Hepatocyte (in vitro differentiated cells): ENCODE measurements at regions not wholly inside any gene's neighbourhood (a gene's known extent, or its start where the extent isn't known, plus 50 kb on each side); places are given as distances from the start of the nearest gene placed in this dataset.

ENCODE experiments used
- EZH2 ChIP-seq: fragments of 200-600 bp; sonication (generic); IDR thresholded peaks from 2 replicates; pipeline ENCODE4 v1.6.1; 2016; ENCODE audit warnings: antibody characterized with exemption, mild to moderate bottlenecking, borderline replicate concordance
- EZH2phosphoT487 ChIP-seq: fragments of 200-600 bp; sonication (generic); IDR thresholded peaks from one replicate; pipeline ENCODE4 v1.6.1; 2018; ENCODE audit warnings: antibody characterized with exemption, mild to moderate bottlenecking, low read depth, moderate library complexity; ENCODE audit not compliant: unreplicated experiment, severe bottlenecking
- TF ChIP-seq, protein P1 (sequence below): fragments of 200-600 bp; sonication (generic); IDR thresholded peaks from 2 replicates; pipeline ENCODE4 v1.5.1; 2016; ENCODE audit warnings: antibody characterized with exemption, mild to moderate bottlenecking; ENCODE audit not compliant: poor library complexity

DNA sequence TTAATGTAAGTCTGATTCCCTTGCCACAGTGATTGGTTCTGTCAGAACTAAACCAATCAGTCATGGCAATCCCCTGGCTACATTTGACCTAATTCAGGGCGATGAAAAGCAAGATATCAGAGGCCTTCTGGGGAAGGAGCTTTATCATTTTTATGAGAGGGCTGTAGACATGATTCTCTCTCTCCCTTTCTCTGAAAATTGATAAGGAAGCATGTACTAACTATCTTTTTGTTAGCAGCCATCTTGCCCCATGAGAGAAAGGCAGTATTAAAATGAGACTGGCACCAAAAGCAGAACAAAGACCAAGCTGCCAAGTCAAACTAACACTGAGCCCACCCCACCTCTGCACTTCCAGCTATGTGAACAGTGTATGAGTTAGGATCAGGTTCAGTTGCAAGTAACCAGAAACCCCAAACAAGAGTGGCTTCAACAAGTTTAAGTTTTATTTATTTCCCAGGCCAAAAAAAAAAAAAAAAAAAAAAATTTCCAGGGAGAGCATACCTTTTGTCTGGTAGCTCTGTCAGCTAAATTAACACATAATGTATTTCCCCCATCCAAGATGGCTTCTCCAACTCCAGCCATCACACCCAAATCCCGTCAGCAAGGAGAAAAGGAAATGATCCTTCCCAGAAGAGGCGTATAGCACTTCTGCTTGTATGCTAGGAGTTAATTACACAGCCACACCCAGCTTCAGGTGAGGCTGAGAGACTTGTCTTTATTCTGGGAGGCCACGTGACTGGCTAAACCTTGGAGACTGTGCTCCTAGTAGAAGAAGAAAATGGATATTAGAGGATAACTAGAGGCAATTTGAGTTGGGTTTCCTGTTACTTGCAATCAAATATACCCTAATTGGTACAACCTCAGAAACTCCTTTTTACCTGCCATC is 105.8 kb upstream of the RALGPS2 start:
- TF ChIP-seq, protein P1, sequence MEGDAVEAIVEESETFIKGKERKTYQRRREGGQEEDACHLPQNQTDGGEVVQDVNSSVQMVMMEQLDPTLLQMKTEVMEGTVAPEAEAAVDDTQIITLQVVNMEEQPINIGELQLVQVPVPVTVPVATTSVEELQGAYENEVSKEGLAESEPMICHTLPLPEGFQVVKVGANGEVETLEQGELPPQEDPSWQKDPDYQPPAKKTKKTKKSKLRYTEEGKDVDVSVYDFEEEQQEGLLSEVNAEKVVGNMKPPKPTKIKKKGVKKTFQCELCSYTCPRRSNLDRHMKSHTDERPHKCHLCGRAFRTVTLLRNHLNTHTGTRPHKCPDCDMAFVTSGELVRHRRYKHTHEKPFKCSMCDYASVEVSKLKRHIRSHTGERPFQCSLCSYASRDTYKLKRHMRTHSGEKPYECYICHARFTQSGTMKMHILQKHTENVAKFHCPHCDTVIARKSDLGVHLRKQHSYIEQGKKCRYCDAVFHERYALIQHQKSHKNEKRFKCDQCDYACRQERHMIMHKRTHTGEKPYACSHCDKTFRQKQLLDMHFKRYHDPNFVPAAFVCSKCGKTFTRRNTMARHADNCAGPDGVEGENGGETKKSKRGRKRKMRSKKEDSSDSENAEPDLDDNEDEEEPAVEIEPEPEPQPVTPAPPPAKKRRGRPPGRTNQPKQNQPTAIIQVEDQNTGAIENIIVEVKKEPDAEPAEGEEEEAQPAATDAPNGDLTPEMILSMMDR, result no peak
- no peak for TF ChIP-seq EZH2
- no peak for TF ChIP-seq EZH2phosphoT487
